ENCODE measurements at regions not wholly inside any gene's neighbourhood (a gene's known extent, or its start where the extent isn't known, plus 50 kb on each side); places are given as distances from the start of the nearest gene placed in this dataset.
A peak's percentile ranks its signal among the peaks of the same experiment; 100 is the strongest.

DNA sequence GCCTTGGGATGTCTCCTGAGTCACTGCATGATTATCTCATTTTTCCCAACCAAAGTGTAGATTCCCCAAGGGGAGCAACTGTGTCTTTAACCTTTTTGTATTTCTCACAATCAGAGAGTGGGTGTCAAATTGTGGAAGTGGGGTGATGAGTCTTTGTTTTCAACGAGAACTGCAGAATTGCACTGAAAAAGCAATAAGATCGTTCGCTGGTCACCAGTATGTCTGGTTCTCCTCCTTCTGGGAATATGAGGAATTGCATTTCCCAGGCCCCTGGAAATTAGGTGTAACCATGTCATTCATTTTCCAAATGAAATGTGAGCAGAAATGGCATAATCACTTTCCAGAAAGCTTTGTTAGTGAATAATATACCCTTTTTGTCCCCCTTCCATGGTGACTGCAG lies 326.9 kb downstream of the GPAM start:
- intact Hi-C loops (cut with DNase I; ENCODE audit: low total_unique reads), result no loop called here
- DNase-seq, result no peak
- no peaks in the 10 kb centered on the region for H3K27me3 ChIP-seq (replicated peaks in 1 of 7)
- H3K4me3 ChIP-seq, result no peak overlapping the region
- TF ChIP-seq POLR2AphosphoS5 (IDR thresholded peaks at IDR 0.05), result no peak
- TF ChIP-seq, protein P1, sequence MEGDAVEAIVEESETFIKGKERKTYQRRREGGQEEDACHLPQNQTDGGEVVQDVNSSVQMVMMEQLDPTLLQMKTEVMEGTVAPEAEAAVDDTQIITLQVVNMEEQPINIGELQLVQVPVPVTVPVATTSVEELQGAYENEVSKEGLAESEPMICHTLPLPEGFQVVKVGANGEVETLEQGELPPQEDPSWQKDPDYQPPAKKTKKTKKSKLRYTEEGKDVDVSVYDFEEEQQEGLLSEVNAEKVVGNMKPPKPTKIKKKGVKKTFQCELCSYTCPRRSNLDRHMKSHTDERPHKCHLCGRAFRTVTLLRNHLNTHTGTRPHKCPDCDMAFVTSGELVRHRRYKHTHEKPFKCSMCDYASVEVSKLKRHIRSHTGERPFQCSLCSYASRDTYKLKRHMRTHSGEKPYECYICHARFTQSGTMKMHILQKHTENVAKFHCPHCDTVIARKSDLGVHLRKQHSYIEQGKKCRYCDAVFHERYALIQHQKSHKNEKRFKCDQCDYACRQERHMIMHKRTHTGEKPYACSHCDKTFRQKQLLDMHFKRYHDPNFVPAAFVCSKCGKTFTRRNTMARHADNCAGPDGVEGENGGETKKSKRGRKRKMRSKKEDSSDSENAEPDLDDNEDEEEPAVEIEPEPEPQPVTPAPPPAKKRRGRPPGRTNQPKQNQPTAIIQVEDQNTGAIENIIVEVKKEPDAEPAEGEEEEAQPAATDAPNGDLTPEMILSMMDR (IDR thresholded peaks at IDR 0.05 in 8 of 11, conservative IDR thresholded peaks at IDR 0.05 in 3 of 11), result peak in 3 of 11 experiments; percentile 11 to 29 (median 15)
- no peaks in the 10 kb centered on the region for H3K36me3 ChIP-seq
- no peak overlapping the region for H3K27ac ChIP-seq
- WGBS, 5 donors, result 73 to 78% (median 76%) methylated on average over 3 of the region's 3 CpGs
- H3K9me3 ChIP-seq, result peaks cover 0 to 3% (median 0%) of the 10 kb centered on the region in 8 donors
- no peaks in the 10 kb centered on the region for H3K4me1 ChIP-seq

- Histone ChIP-seq H3K27ac (no peak overlapping the region), H3K9me3 (peaks cover 0 to 8% (median 0%) of the 10 kb centered on the region in 8 donors), H3K27me3 (replicated peaks in 1 of 7) (no peaks in the 10 kb centered on the region), H3K4me3 (no peak overlapping the region), H3K4me1 (no peaks in the 10 kb centered on the region), H3K36me3 (no peaks in the 10 kb centered on the region)
- WGBS, 5 donors, result 45 to 61% (median 57%) methylated on average over 3 of the region's 3 CpGs
- intact Hi-C loops (cut with DNase I; ENCODE audit: low total_unique reads), result no loop called here
- no peak for DNase-seq
- TF ChIP-seq POLR2A (IDR thresholded peaks at IDR 0.05) (no peak), POLR2AphosphoS5 (IDR thresholded peaks at IDR 0.05) (no peak)
- TF ChIP-seq, protein P1 (IDR thresholded peaks at IDR 0.05 in 8 of 11, conservative IDR thresholded peaks at IDR 0.05 in 3 of 11), result no peak
These were observed 318.0 kb downstream of the GPAM start for GRCh38 chr10:111865550-111865949.

DNA sequence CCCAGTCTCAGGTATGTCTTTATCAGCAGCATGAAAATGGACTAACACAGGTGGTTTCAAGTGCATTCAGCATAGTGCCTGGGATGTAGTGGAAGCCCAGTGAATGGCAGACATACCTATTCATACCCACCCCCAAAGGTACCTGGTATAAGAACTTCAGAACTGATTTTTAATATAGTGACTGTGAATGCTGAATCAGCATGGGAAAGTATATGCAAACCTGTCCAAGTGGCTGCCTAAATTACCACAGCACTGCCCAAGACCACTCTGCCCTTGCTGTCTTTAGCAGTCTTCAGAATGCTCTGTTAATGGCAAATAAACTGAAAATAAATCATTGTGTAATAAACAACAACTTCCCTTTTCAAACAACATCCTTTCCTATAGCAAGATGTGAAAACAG lies 312.1 kb downstream of the GPAM start:
- Histone ChIP-seq H3K36me3 (no peaks in the 10 kb centered on the region), H3K27ac (no peak overlapping the region), H3K9me3 (peaks cover 0 to 12% (median 0%) of the 10 kb centered on the region in 8 donors), H3K4me1 (no peaks in the 10 kb centered on the region), H3K4me3 (no peak overlapping the region), H3K27me3 (replicated peaks in 1 of 7) (no peaks in the 10 kb centered on the region)
- intact Hi-C loops (cut with DNase I; ENCODE audit: low total_unique reads), result no loop called here
- no peak for DNase-seq
- no peak for TF ChIP-seq POLR2AphosphoS5 (IDR thresholded peaks at IDR 0.05)
- no peak for TF ChIP-seq POLR2A (IDR thresholded peaks at IDR 0.05)
- TF ChIP-seq, protein P1 (IDR thresholded peaks at IDR 0.05 in 8 of 11, conservative IDR thresholded peaks at IDR 0.05 in 3 of 11), result no peak

GRCh38 chr10:111872591-111872990 lies 311.0 kb downstream of the GPAM start:
- no peak for DNase-seq
- H3K4me3 ChIP-seq, result no peak overlapping the region
- 38 to 59% (median 42%) methylated on average over 3 of the region's 3 CpGs for WGBS, 5 donors
- H3K9me3 ChIP-seq, result peaks cover 0 to 12% (median 0%) of the 10 kb centered on the region in 8 donors
- no peak overlapping the region for H3K27ac ChIP-seq
- no peaks in the 10 kb centered on the region for H3K4me1 ChIP-seq
- no peak for TF ChIP-seq POLR2AphosphoS5 (IDR thresholded peaks at IDR 0.05)
- no peak for TF ChIP-seq POLR2A (IDR thresholded peaks at IDR 0.05)
- TF ChIP-seq, protein P1 (IDR thresholded peaks at IDR 0.05 in 8 of 11, conservative IDR thresholded peaks at IDR 0.05 in 3 of 11), result no peak
- no peaks in the 10 kb centered on the region for H3K36me3 ChIP-seq
- intact Hi-C loops (cut with DNase I; ENCODE audit: low total_unique reads), result no loop called here
- H3K27me3 ChIP-seq (replicated peaks in 1 of 7), result no peaks in the 10 kb centered on the region

Measured in spleen (tissue), 11 donors.